HepG2 (cell line): ENCODE measurements at regions not wholly inside any gene's neighbourhood (a gene's known extent, or its start where the extent isn't known, plus 50 kb on each side); places are given as distances from the start of the nearest gene placed in this dataset.

Experiments
- HNF4G ChIP-seq, 2 experiments: sonication (generic) in 1 of 2; formaldehyde crosslinking in 1 of 2; IDR thresholded peaks; 2 replicates each; pipeline versions ENCODE4 v1.4.0 to v1.6.1; 2011 to 2020; ENCODE audit warnings: borderline replicate concordance in 2 of 2, low read depth in 2 of 2, mild to moderate bottlenecking in 2 of 2, low read length in 1 of 2, missing genetic modification reagents in 1 of 2, moderate library complexity in 1 of 2
- KDM5A ChIP-seq: fragments of 200-600 bp; sonication (generic); IDR thresholded peaks from 2 replicates; pipeline ENCODE4 v1.7.0; 2018; ENCODE audit warnings: antibody characterized with exemption, mild to moderate bottlenecking, low read length, borderline replicate concordance
- NCOA2 ChIP-seq: sonication (generic); formaldehyde crosslinking; IDR thresholded peaks from 2 replicates; pipeline ENCODE4 v1.8.0; 2022; ENCODE audit warnings: inconsistent platforms
- REPIN1 ChIP-seq: sonication (generic); formaldehyde crosslinking; IDR thresholded peaks from 2 replicates; pipeline ENCODE4 v1.8.0; 2022; ENCODE audit warnings: missing genetic modification reagents, low read depth, mild to moderate bottlenecking, borderline replicate concordance
- SIX1 ChIP-seq: sonication (generic); formaldehyde crosslinking; IDR thresholded peaks from 2 replicates; pipeline ENCODE4 v1.4.0; 2020; ENCODE audit warnings: missing genetic modification reagents, borderline replicate concordance
- SOX13 ChIP-seq, 3 experiments: fragments of 450-650 bp in 1 of 3; sonication (generic) in 1 of 3; formaldehyde crosslinking in 1 of 3; IDR thresholded peaks in 2 of 3; conservative IDR thresholded peaks in 1 of 3; 2 replicates each; pipeline versions ENCODE4 v1.5.0 to v1.6.1; 2016 to 2020; ENCODE audit warnings: antibody characterized with exemption in 1 of 3, mild to moderate bottlenecking in 1 of 3, missing compliant biosample characterization in 1 of 3, missing genetic modification reagents in 1 of 3, moderate library complexity in 1 of 3
- SYNCRIP ChIP-seq: fragments of 200-400 bp; formaldehyde crosslinking; IDR thresholded peaks from 2 replicates; pipeline ENCODE4 v1.6.1; 2018; ENCODE audit warnings: mild to moderate bottlenecking, low read depth, low read length; ENCODE audit not compliant: insufficient read depth
- TGIF2 ChIP-seq: IDR thresholded peaks from 2 replicates; pipeline ENCODE4 v1.6.1; 2016; ENCODE audit warnings: control low read depth, missing compliant biosample characterization
- XBP1 ChIP-seq: sonication (generic); formaldehyde crosslinking; IDR thresholded peaks from 2 replicates; pipeline ENCODE4 v1.5.0; 2020; ENCODE audit warnings: missing genetic modification reagents
- YEATS4 ChIP-seq: sonication (generic); formaldehyde crosslinking; IDR thresholded peaks from 2 replicates; pipeline ENCODE4 v1.4.0; 2020; ENCODE audit warnings: missing genetic modification reagents, borderline replicate concordance
- ZFP90 ChIP-seq: sonication (generic); formaldehyde crosslinking; IDR thresholded peaks from 2 replicates; pipeline ENCODE4 v1.8.0; 2022; ENCODE audit warnings: missing genetic modification reagents, mild to moderate bottlenecking, inconsistent platforms, borderline replicate concordance
- ZNF224 ChIP-seq: sonication (generic); formaldehyde crosslinking; IDR thresholded peaks from 2 replicates; pipeline ENCODE4 v1.5.0; 2020; ENCODE audit warnings: mild to moderate bottlenecking, missing genetic modification reagents
- ZNF24 ChIP-seq: fragments of 450-650 bp; IDR thresholded peaks from 2 replicates; pipeline ENCODE4 v1.6.1; 2017; ENCODE audit warnings: antibody characterized with exemption, mild to moderate bottlenecking
- ZNF292 ChIP-seq: sonication (generic); formaldehyde crosslinking; IDR thresholded peaks from 2 replicates; pipeline ENCODE4 v1.8.1; 2022; ENCODE audit warnings: mild to moderate bottlenecking, low read depth, missing genetic modification reagents, borderline replicate concordance
- ZNF333 ChIP-seq: sonication (generic); formaldehyde crosslinking; IDR thresholded peaks from 2 replicates; pipeline ENCODE4 v1.4.0; 2020; ENCODE audit warnings: mild to moderate bottlenecking, missing genetic modification reagents, borderline replicate concordance
- ZNF605 ChIP-seq: sonication (generic); formaldehyde crosslinking; IDR thresholded peaks from 2 replicates; pipeline ENCODE4 v1.8.0; 2022; ENCODE audit warnings: mild to moderate bottlenecking, missing genetic modification reagents
- TF ChIP-seq, protein P1 (sequence below): sonication (generic); formaldehyde crosslinking; conservative IDR thresholded peaks from 2 replicates; pipeline ENCODE4 v1.4.0; 2020; ENCODE audit warnings: missing genetic modification reagents
- TF ChIP-seq, protein P2 (sequence below): sonication (generic); formaldehyde crosslinking; IDR thresholded peaks from 2 replicates; pipeline ENCODE4 v1.4.0; 2020; ENCODE audit warnings: mild to moderate bottlenecking, missing genetic modification reagents, borderline replicate concordance
- TF ChIP-seq, protein P3 (sequence below): sonication (generic); formaldehyde crosslinking; IDR thresholded peaks from 2 replicates; pipeline ENCODE4 v1.5.1; 2020; ENCODE audit warnings: mild to moderate bottlenecking, missing genetic modification reagents, borderline replicate concordance

- TF ChIP-seq, protein P1, sequence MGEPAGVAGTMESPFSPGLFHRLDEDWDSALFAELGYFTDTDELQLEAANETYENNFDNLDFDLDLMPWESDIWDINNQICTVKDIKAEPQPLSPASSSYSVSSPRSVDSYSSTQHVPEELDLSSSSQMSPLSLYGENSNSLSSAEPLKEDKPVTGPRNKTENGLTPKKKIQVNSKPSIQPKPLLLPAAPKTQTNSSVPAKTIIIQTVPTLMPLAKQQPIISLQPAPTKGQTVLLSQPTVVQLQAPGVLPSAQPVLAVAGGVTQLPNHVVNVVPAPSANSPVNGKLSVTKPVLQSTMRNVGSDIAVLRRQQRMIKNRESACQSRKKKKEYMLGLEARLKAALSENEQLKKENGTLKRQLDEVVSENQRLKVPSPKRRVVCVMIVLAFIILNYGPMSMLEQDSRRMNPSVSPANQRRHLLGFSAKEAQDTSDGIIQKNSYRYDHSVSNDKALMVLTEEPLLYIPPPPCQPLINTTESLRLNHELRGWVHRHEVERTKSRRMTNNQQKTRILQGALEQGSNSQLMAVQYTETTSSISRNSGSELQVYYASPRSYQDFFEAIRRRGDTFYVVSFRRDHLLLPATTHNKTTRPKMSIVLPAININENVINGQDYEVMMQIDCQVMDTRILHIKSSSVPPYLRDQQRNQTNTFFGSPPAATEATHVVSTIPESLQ (CRISPR knock-in tag), result no peak
- TF ChIP-seq, protein P2, sequence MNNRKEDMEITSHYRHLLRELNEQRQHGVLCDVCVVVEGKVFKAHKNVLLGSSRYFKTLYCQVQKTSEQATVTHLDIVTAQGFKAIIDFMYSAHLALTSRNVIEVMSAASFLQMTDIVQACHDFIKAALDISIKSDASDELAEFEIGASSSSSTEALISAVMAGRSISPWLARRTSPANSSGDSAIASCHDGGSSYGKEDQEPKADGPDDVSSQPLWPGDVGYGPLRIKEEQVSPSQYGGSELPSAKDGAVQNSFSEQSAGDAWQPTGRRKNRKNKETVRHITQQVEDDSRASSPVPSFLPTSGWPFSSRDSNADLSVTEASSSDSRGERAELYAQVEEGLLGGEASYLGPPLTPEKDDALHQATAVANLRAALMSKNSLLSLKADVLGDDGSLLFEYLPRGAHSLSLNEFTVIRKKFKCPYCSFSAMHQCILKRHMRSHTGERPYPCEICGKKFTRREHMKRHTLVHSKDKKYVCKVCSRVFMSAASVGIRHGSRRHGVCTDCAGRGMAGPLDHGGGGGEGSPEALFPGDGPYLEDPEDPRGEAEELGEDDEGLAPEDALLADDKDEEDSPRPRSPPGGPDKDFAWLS (CRISPR knock-in tag), result no peak
- TF ChIP-seq ZFP90, result no peak
- peak; percentile 57 for TF ChIP-seq NCOA2 (CRISPR knock-in tag)
- no peak for TF ChIP-seq XBP1 (CRISPR knock-in tag)
- TF ChIP-seq ZNF224 (CRISPR knock-in tag), result no peak
- TF ChIP-seq SOX13 (IDR thresholded peaks at IDR 0.05), result no peak
- peak in 1 of 2 experiments; percentile 31; a peak in 1 of 4 replicates for TF ChIP-seq SOX13 (CRISPR knock-in tag; conservative IDR thresholded peaks at IDR 0.05 in 1 of 2, IDR thresholded peaks at IDR 0.05 in 1 of 2)
- TF ChIP-seq HNF4G (IDR thresholded peaks at IDR 0.05; ENCODE audit: borderline replicate concordance, low read depth, low read length), result peak; percentile 35; the same call in 1 of the 2 replicates
- TF ChIP-seq HNF4G (CRISPR knock-in tag; IDR thresholded peaks at IDR 0.05; ENCODE audit: borderline replicate concordance, low read depth), result no peak
- TF ChIP-seq SYNCRIP, result no peak
- no peak for TF ChIP-seq REPIN1 (CRISPR knock-in tag)
- TF ChIP-seq ZNF333, result no peak
- TF ChIP-seq ZNF605 (CRISPR knock-in tag), result peak; percentile 68
- peak; percentile 33; the same call in 1 of the 2 replicates for TF ChIP-seq SIX1 (CRISPR knock-in tag)
- TF ChIP-seq TGIF2 (CRISPR knock-in tag), result no peak
- no peak for TF ChIP-seq ZNF24
- peak; percentile 55; the same call in 1 of the 2 replicates for TF ChIP-seq ZNF292 (CRISPR knock-in tag)
- TF ChIP-seq KDM5A, result no peak
- TF ChIP-seq YEATS4, result 0 out of 2 replicates have a peak, but pooled peaks have one; percentile 38
- TF ChIP-seq, protein P3, sequence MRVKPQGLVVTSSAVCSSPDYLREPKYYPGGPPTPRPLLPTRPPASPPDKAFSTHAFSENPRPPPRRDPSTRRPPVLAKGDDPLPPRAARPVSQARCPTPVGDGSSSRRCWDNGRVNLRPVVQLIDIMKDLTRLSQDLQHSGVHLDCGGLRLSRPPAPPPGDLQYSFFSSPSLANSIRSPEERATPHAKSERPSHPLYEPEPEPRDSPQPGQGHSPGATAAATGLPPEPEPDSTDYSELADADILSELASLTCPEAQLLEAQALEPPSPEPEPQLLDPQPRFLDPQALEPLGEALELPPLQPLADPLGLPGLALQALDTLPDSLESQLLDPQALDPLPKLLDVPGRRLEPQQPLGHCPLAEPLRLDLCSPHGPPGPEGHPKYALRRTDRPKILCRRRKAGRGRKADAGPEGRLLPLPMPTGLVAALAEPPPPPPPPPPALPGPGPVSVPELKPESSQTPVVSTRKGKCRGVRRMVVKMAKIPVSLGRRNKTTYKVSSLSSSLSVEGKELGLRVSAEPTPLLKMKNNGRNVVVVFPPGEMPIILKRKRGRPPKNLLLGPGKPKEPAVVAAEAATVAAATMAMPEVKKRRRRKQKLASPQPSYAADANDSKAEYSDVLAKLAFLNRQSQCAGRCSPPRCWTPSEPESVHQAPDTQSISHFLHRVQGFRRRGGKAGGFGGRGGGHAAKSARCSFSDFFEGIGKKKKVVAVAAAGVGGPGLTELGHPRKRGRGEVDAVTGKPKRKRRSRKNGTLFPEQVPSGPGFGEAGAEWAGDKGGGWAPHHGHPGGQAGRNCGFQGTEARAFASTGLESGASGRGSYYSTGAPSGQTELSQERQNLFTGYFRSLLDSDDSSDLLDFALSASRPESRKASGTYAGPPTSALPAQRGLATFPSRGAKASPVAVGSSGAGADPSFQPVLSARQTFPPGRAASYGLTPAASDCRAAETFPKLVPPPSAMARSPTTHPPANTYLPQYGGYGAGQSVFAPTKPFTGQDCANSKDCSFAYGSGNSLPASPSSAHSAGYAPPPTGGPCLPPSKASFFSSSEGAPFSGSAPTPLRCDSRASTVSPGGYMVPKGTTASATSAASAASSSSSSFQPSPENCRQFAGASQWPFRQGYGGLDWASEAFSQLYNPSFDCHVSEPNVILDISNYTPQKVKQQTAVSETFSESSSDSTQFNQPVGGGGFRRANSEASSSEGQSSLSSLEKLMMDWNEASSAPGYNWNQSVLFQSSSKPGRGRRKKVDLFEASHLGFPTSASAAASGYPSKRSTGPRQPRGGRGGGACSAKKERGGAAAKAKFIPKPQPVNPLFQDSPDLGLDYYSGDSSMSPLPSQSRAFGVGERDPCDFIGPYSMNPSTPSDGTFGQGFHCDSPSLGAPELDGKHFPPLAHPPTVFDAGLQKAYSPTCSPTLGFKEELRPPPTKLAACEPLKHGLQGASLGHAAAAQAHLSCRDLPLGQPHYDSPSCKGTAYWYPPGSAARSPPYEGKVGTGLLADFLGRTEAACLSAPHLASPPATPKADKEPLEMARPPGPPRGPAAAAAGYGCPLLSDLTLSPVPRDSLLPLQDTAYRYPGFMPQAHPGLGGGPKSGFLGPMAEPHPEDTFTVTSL, result peak; percentile 66; the same call in 1 of the 2 replicates
These were observed 532.7 kb downstream of the SOX2 start (continued) for GRCh38 chr3:182244222-182244971.
